ENCODE measurements at regions not wholly inside any gene's neighbourhood (a gene's known extent, or its start where the extent isn't known, plus 50 kb on each side); places are given as distances from the start of the nearest gene placed in this dataset.

GRCh38 chr12:115755061-115755724, 522.3 kb downstream of the MED13L start:
- no peak for TF ChIP-seq ESRRG (CRISPR knock-in tag; IDR thresholded peaks at IDR 0.05)
- TF ChIP-seq TSHZ2 (CRISPR knock-in tag; IDR thresholded peaks at IDR 0.05) = no peak
- no peak for TF ChIP-seq PATZ1 (CRISPR knock-in tag; IDR thresholded peaks at IDR 0.05; ENCODE audit: borderline replicate concordance)
